ENCODE measurements at regions not wholly inside any gene's neighbourhood (a gene's known extent, or its start where the extent isn't known, plus 50 kb on each side); places are given as distances from the start of the nearest gene placed in this dataset.

GRCh38 chr5:115461093-115461492 is 83.5 kb downstream of the FEM1C start:
- no peak for ATAC-seq (ENCODE audit: low read depth)
- H3K9me3 Mint-ChIP-seq = no peaks in the 10 kb centered on the region
- POLR2A ChIA-PET = no interaction called here
- no peaks in the 10 kb centered on the region for H3K4me1 Mint-ChIP-seq
- H3K4me3 Mint-ChIP-seq = no peak overlapping the region
- TF ChIP-seq CTCF (IDR thresholded peaks at IDR 0.05) = no peak
- peaks cover 2% of the 10 kb centered on the region for H3K27me3 Mint-ChIP-seq
- no peak overlapping the region for H3K27ac Mint-ChIP-seq
- CTCF ChIA-PET = no interaction called here
- no peaks in the 10 kb centered on the region for H3K36me3 Mint-ChIP-seq (ENCODE audit: low read depth)
- intact Hi-C loops (cut with micrococcal nuclease) = no loop called here
- DNase-seq = no peak

GRCh38 chr5:115460472-115460871 is 84.1 kb downstream of the FEM1C start:
- CTCF ChIA-PET = no interaction called here
- no peak for ATAC-seq (ENCODE audit: low read depth)
- Mint-ChIP-seq H3K27me3 (peaks cover 2% of the 10 kb centered on the region), H3K4me3 (no peak overlapping the region), H3K9me3 (no peaks in the 10 kb centered on the region), H3K27ac (no peak overlapping the region), H3K36me3 (ENCODE audit: low read depth) (no peaks in the 10 kb centered on the region), H3K4me1 (no peaks in the 10 kb centered on the region)
- no peak for TF ChIP-seq CTCF (IDR thresholded peaks at IDR 0.05)
- DNase-seq = no peak
- POLR2A ChIA-PET = no interaction called here
- intact Hi-C loops (cut with micrococcal nuclease) = no loop called here

GRCh38 chr5:115459855-115460341 is 84.7 kb downstream of the FEM1C start:
- no peaks in the 10 kb centered on the region for H3K4me1 Mint-ChIP-seq
- intact Hi-C loops (cut with micrococcal nuclease) = no loop called here
- peaks cover 2% of the 10 kb centered on the region for H3K27me3 Mint-ChIP-seq
- DNase-seq (no peak), ATAC-seq (ENCODE audit: low read depth) (no peak)
- CTCF ChIA-PET = no interaction called here
- no peak overlapping the region for H3K4me3 Mint-ChIP-seq
- no peaks in the 10 kb centered on the region for H3K9me3 Mint-ChIP-seq
- no peak for TF ChIP-seq CTCF (IDR thresholded peaks at IDR 0.05)
- no peak overlapping the region for H3K27ac Mint-ChIP-seq
- no peaks in the 10 kb centered on the region for H3K36me3 Mint-ChIP-seq (ENCODE audit: low read depth)
- POLR2A ChIA-PET = no interaction called here

- CTCF ChIA-PET = no interaction called here
- no peak for TF ChIP-seq CTCF (IDR thresholded peaks at IDR 0.05)
- no peak overlapping the region for H3K4me3 Mint-ChIP-seq
- intact Hi-C loops (cut with micrococcal nuclease) = no loop called here
- H3K4me1 Mint-ChIP-seq = no peaks in the 10 kb centered on the region
- DNase-seq (no peak), ATAC-seq (ENCODE audit: low read depth) (no peak)
- H3K27ac Mint-ChIP-seq = no peak overlapping the region
- POLR2A ChIA-PET = no interaction called here
- H3K36me3 Mint-ChIP-seq (ENCODE audit: low read depth) = no peaks in the 10 kb centered on the region
- H3K9me3 Mint-ChIP-seq = no peaks in the 10 kb centered on the region
- peaks cover 2% of the 10 kb centered on the region for H3K27me3 Mint-ChIP-seq
Measured at GRCh38 chr5:115458416-115458815, 86.2 kb downstream of the FEM1C start.

GRCh38 chr5:115458003-115458409 is 86.6 kb downstream of the FEM1C start:
- CTCF ChIA-PET = no interaction called here
- no peak for DNase-seq
- Mint-ChIP-seq H3K9me3 (no peaks in the 10 kb centered on the region), H3K27me3 (peaks cover 2% of the 10 kb centered on the region), H3K4me1 (no peaks in the 10 kb centered on the region), H3K36me3 (ENCODE audit: low read depth) (no peaks in the 10 kb centered on the region), H3K27ac (no peak overlapping the region), H3K4me3 (no peak overlapping the region)
- no peak for TF ChIP-seq CTCF (IDR thresholded peaks at IDR 0.05)
- intact Hi-C loops (cut with micrococcal nuclease) = no loop called here
- ATAC-seq (ENCODE audit: low read depth) = no peak
- POLR2A ChIA-PET = no interaction called here

Measured in activated B cell treated with CpG ODN at 0.5 μM for 24 hours (primary cell).